OCI-LY7 (cell line): ENCODE measurements at regions not wholly inside any gene's neighbourhood (a gene's known extent, or its start where the extent isn't known, plus 50 kb on each side); places are given as distances from the start of the nearest gene placed in this dataset.

Experiments used
- EZH2phosphoT487 ChIP-seq: fragments of 200-600 bp; sonication (generic); IDR thresholded peaks from 2 replicates; pipeline ENCODE4 v1.6.1; 2018; ENCODE audit warnings: low read depth, borderline replicate concordance, mild to moderate bottlenecking, mixed run types, antibody characterized with exemption, low read length, moderate library complexity, mixed read lengths
- TF ChIP-seq, protein P1 (sequence below): fragments of 200-600 bp; sonication (generic); conservative IDR thresholded peaks from 2 replicates; pipeline ENCODE4 v1.5.1; 2014; ENCODE audit warnings: mild to moderate bottlenecking, antibody characterized with exemption, low read length, moderate library complexity, mixed read lengths

DNA sequence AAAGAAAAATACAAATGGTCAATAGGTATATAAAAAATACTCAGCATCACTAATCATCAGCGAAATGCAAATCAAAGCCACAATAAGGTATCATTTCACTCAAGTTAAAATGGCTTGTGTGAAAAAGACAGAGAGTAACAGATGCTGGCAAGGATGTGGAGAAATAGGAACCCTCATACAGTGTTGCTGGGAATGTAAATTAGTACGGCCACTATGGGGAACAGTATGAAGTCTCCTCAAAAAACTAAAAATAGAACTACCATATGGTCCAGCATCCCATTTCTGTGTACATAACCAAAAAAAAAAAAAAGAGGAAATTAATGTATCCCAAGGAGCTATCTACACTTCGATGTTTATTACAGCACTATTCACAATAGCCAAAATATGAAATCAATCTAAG is 98.1 kb upstream of the TGFBR2 start:
- TF ChIP-seq, protein P1, sequence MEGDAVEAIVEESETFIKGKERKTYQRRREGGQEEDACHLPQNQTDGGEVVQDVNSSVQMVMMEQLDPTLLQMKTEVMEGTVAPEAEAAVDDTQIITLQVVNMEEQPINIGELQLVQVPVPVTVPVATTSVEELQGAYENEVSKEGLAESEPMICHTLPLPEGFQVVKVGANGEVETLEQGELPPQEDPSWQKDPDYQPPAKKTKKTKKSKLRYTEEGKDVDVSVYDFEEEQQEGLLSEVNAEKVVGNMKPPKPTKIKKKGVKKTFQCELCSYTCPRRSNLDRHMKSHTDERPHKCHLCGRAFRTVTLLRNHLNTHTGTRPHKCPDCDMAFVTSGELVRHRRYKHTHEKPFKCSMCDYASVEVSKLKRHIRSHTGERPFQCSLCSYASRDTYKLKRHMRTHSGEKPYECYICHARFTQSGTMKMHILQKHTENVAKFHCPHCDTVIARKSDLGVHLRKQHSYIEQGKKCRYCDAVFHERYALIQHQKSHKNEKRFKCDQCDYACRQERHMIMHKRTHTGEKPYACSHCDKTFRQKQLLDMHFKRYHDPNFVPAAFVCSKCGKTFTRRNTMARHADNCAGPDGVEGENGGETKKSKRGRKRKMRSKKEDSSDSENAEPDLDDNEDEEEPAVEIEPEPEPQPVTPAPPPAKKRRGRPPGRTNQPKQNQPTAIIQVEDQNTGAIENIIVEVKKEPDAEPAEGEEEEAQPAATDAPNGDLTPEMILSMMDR = no peak
- TF ChIP-seq EZH2phosphoT487 = no peak
